ENCODE measurements at regions not wholly inside any gene's neighbourhood (a gene's known extent, or its start where the extent isn't known, plus 50 kb on each side); places are given as distances from the start of the nearest gene placed in this dataset.

- no peak for ATAC-seq
Observed at GRCh38 chr1:164308101-164308500, 250.9 kb upstream of the PBX1 start.

More at GRCh38 chr1:164308101-164308500, 250.9 kb upstream of the PBX1 start:
- in situ Hi-C loops (cut with MboI): no loop called here
- Histone ChIP-seq H3K79me2 (ENCODE audit: control insufficient read depth, insufficient read depth, low read length) (no peaks in the 10 kb centered on the region), H2AFZ (ENCODE audit: control insufficient read depth, low read depth, low read length) (no peak overlapping the region), H4K20me1 (ENCODE audit: control insufficient read depth, insufficient read depth) (no peaks in the 10 kb centered on the region), H3K4me3 (no peak overlapping the region), H3K4me1 (ENCODE audit: control insufficient read depth, insufficient read depth, low read length) (no peaks in the 10 kb centered on the region), H3K9me3 (replicated peaks; ENCODE audit: control insufficient read depth, insufficient read depth, low read length) (no peaks in the 10 kb centered on the region), H3K4me2 (ENCODE audit: control insufficient read depth, insufficient read depth) (no peak overlapping the region), H3K27me3 (replicated peaks in 1 of 2; ENCODE audit: control insufficient read depth in 2 of 2, insufficient read depth in 2 of 2, low read length in 1 of 2) (no peaks in the 10 kb centered on the region), H3K27ac (ENCODE audit: control insufficient read depth, insufficient read depth) (no peak overlapping the region), H3K9ac (ENCODE audit: control insufficient read depth, insufficient read depth, low read length) (no peak overlapping the region), H3K36me3 (ENCODE audit: control insufficient read depth in 2 of 2, insufficient read depth in 2 of 2, low read length in 1 of 2) (no peaks in the 10 kb centered on the region)
- ChIA-PET SMC1A (ENCODE audit: uncharacterized antibody, unreplicated experiment) (no interaction called here), RAD21 (ENCODE audit: unreplicated experiment) (no interaction called here), CTCF (no interaction called here), POLR2A (no interaction called here)
- no peak for FAIRE-seq
- no TSS peak for BruUV-seq (replicated peaks)
- DNase-seq (ENCODE audit: low read depth, low spot score): no peak
- no peak for TF ChIP-seq CREB1 (IDR thresholded peaks at IDR 0.05; ENCODE audit: low read depth)
- no peak for TF ChIP-seq TAF1 (IDR thresholded peaks at IDR 0.05; ENCODE audit: borderline replicate concordance, low read depth, low read length)
- TF ChIP-seq NFYA (IDR thresholded peaks at IDR 0.05; ENCODE audit: borderline replicate concordance, low read depth, low read length): no peak
- no peak for TF ChIP-seq YY1 (IDR thresholded peaks at IDR 0.05; ENCODE audit: low read depth, low read length)
- TF ChIP-seq, protein P1, sequence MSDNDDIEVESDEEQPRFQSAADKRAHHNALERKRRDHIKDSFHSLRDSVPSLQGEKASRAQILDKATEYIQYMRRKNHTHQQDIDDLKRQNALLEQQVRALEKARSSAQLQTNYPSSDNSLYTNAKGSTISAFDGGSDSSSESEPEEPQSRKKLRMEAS (IDR thresholded peaks at IDR 0.05; ENCODE audit: low read depth, low read length): no peak
- TF ChIP-seq KLF5 (IDR thresholded peaks at IDR 0.05; ENCODE audit: partially characterized antibody): no peak
- TF ChIP-seq SPI1 (IDR thresholded peaks at IDR 0.05; ENCODE audit: borderline replicate concordance, insufficient read depth, low read depth, low read length): no peak
- TF ChIP-seq SUPT20H (IDR thresholded peaks at IDR 0.05; ENCODE audit: borderline replicate concordance, control insufficient read depth, low read depth, low read length): no peak
- no peak for TF ChIP-seq CHD1 (IDR thresholded peaks at IDR 0.05; ENCODE audit: low read depth, low read length)
- no peak for TF ChIP-seq BACH1 (IDR thresholded peaks at IDR 0.05; ENCODE audit: borderline replicate concordance)
- TF ChIP-seq, protein P2, sequence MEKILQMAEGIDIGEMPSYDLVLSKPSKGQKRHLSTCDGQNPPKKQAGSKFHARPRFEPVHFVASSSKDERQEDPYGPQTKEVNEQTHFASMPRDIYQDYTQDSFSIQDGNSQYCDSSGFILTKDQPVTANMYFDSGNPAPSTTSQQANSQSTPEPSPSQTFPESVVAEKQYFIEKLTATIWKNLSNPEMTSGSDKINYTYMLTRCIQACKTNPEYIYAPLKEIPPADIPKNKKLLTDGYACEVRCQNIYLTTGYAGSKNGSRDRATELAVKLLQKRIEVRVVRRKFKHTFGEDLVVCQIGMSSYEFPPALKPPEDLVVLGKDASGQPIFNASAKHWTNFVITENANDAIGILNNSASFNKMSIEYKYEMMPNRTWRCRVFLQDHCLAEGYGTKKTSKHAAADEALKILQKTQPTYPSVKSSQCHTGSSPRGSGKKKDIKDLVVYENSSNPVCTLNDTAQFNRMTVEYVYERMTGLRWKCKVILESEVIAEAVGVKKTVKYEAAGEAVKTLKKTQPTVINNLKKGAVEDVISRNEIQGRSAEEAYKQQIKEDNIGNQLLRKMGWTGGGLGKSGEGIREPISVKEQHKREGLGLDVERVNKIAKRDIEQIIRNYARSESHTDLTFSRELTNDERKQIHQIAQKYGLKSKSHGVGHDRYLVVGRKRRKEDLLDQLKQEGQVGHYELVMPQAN (conservative IDR thresholded peaks at IDR 0.05): no peak
- intact Hi-C loops (cut with micrococcal nuclease; ENCODE audit: unreplicated experiment): no loop called here
